HCT116 (cell line): ENCODE measurements at regions not wholly inside any gene's neighbourhood (a gene's known extent, or its start where the extent isn't known, plus 50 kb on each side); places are given as distances from the start of the nearest gene placed in this dataset.

ENCODE experiments used
- ATAC-seq: fragments of 200-7000 bp; cut with Tn5 transposase; 2 replicates; pipeline ENCODE4 v1.9.1; 2020; ENCODE audit warnings: mild to moderate bottlenecking, moderate library complexity
- BruUV-seq: library from RNA; stranded (reverse); fragments of 400-500 nt; replicated peaks from 2 replicates; lab custom pipeline; 2021; lab: Mats Ljungman, UMichigan
- CTCF ChIA-PET: fragments of 300-600 bp; sonication (Branson Sonifier 250); formaldehyde crosslinking; loops from one replicate; lab custom pipeline; 2021; ENCODE audit warnings: antibody characterized with exemption; lab: Charles Lee
- POLR2A ChIA-PET: fragments of 300-600, 350-600 bp; sonication (Branson Sonifier 250); formaldehyde crosslinking; loops from one replicate; lab custom pipeline; 2021; ENCODE audit warnings: antibody characterized with exemption; lab: Charles Lee
- RAD21 ChIA-PET, 2 experiments: fragments of 300-600 bp; sonication (Branson Sonifier 250); formaldehyde crosslinking; loops; one replicate each; lab custom pipeline; 2023; ENCODE audit warnings: low total read pairs in 2 of 2; ENCODE audit not compliant: uncharacterized antibody in 2 of 2, unreplicated experiment in 2 of 2, low non-redundant PET in 1 of 2; lab: Charles Lee
- DNase-seq: peaks from one replicate; pipeline ENCODE4 v3.0.0-alpha.2; 2010; ENCODE audit warnings: low read depth, low spot score
- H2AFZ ChIP-seq: fragments of 200-600 bp; shearing (Covaris generic), sonication (generic); 2 replicates; pipeline ENCODE4 v1.6.1; 2017; ENCODE audit warnings: low read depth, mixed run types, mixed read lengths, antibody characterized with exemption, low read length; ENCODE audit not compliant: poor library complexity, severe bottlenecking
- H3K27ac ChIP-seq: 2 replicates; pipeline ENCODE4 v1.5.1; 2012; ENCODE audit warnings: low read depth, low read length
- H3K27me3 ChIP-seq: fragments of 200-600 bp; sonication (generic); 2 replicates; pipeline ENCODE4 v1.6.1; 2016; ENCODE audit warnings: mixed run types, low read length, mixed read lengths; ENCODE audit not compliant: insufficient read depth
- H3K36me3 ChIP-seq, 2 experiments: fragments of 200-500 bp in 1 of 2; fragments of 200-600 bp in 1 of 2; sonication (Bioruptor generic) in 1 of 2; sonication (generic) in 1 of 2; 2 replicates each; pipeline versions ENCODE4 v1.5.1 to v1.6.1; 2014 to 2016; ENCODE audit warnings: low read length in 2 of 2, inconsistent platforms in 1 of 2, mixed read lengths in 1 of 2, mixed run types in 1 of 2; ENCODE audit not compliant: insufficient read depth in 2 of 2, control insufficient read depth in 1 of 2
- H3K4me1 ChIP-seq, 2 experiments: fragments of 200-600 bp in 1 of 2; sonication (generic) in 1 of 2; 2 replicates each; pipeline versions ENCODE4 v1.5.1 to v1.6.1; 2012 to 2017; ENCODE audit warnings: low read length in 2 of 2, inconsistent platforms in 1 of 2, mild to moderate bottlenecking in 1 of 2, mixed read lengths in 1 of 2, mixed run types in 1 of 2, moderate library complexity in 1 of 2; ENCODE audit not compliant: insufficient read depth in 2 of 2, control insufficient read depth in 1 of 2
- H3K4me2 ChIP-seq: fragments of 200-600 bp; sonication (generic); 2 replicates; pipeline ENCODE4 v1.6.1; 2017; ENCODE audit warnings: mixed run types, low read length, mixed read lengths
- H3K4me3 ChIP-seq, 2 experiments: fragments of 200-600 bp in 1 of 2; sonication (generic) in 1 of 2; replicated peaks in 1 of 2; 2 replicates each; pipeline ENCODE4 v1.5.1; 2011 to 2016; ENCODE audit warnings: low read length in 2 of 2, control low read depth in 1 of 2, low read depth in 1 of 2, mild to moderate bottlenecking in 1 of 2, mixed read lengths in 1 of 2, mixed run types in 1 of 2
- H3K79me2 ChIP-seq: fragments of 200-600 bp; sonication (generic); 2 replicates; pipeline ENCODE4 v1.6.1; 2017; ENCODE audit warnings: mild to moderate bottlenecking, mixed run types, low read length, moderate library complexity, mixed read lengths; ENCODE audit not compliant: insufficient read depth
- H3K9ac ChIP-seq: fragments of 200-600 bp; sonication (generic); 2 replicates; pipeline ENCODE4 v1.6.1; 2016; ENCODE audit warnings: low read length, mixed read lengths
- H3K9me2 ChIP-seq: fragments of 200-600 bp; sonication (generic), shearing (Covaris generic); 2 replicates; pipeline ENCODE4 v1.6.1; 2017; ENCODE audit warnings: mixed run types, mild to moderate bottlenecking, moderate library complexity; ENCODE audit not compliant: insufficient read depth
- H3K9me3 ChIP-seq, 2 experiments: fragments of 200-500 bp in 1 of 2; fragments of 200-600 bp in 1 of 2; sonication (Bioruptor generic) in 1 of 2; sonication (generic) in 1 of 2; 2 replicates each; pipeline ENCODE4 v1.6.1; 2014 to 2017; ENCODE audit warnings: low read length in 2 of 2, mixed read lengths in 2 of 2, inconsistent platforms in 1 of 2, low read depth in 1 of 2, mild to moderate bottlenecking in 1 of 2, mixed run types in 1 of 2, moderate library complexity in 1 of 2; ENCODE audit not compliant: control insufficient read depth in 1 of 2, insufficient read depth in 1 of 2
- H4K20me1 ChIP-seq: fragments of 200-600 bp; sonication (generic), shearing (Covaris generic); 2 replicates; pipeline ENCODE4 v1.6.1; 2017; ENCODE audit warnings: mixed run types, mild to moderate bottlenecking, moderate library complexity; ENCODE audit not compliant: insufficient read depth
- CBX3 ChIP-seq: IDR thresholded peaks from 2 replicates; pipeline ENCODE4 v1.6.1; 2012; ENCODE audit warnings: low read depth
- CTCF ChIP-seq, 3 experiments: fragments of 200-600 bp in 1 of 3; sonication (generic) in 1 of 3; IDR thresholded peaks in 2 of 3; conservative IDR thresholded peaks in 1 of 3; 2 replicates each; pipeline ENCODE4 v1.5.1; 2012 to 2017; ENCODE audit warnings: low read depth in 2 of 3, low read length in 2 of 3, antibody characterized with exemption in 1 of 3, borderline replicate concordance in 1 of 3, control low read depth in 1 of 3, mild to moderate bottlenecking in 1 of 3, mixed read lengths in 1 of 3, mixed run types in 1 of 3, moderate library complexity in 1 of 3; ENCODE audit not compliant: insufficient read depth in 1 of 3
- ELF1 ChIP-seq: IDR thresholded peaks from 2 replicates; pipeline ENCODE4 v1.6.1; 2012; ENCODE audit warnings: low read depth, borderline replicate concordance
- POLR2AphosphoS5 ChIP-seq: IDR thresholded peaks from 2 replicates; pipeline ENCODE4 v1.6.1; 2011; ENCODE audit warnings: mild to moderate bottlenecking, low read depth, low read length, moderate library complexity
- SP1 ChIP-seq: IDR thresholded peaks from 2 replicates; pipeline ENCODE4 v1.6.1; 2012; ENCODE audit warnings: low read depth
- TCF7L2 ChIP-seq: IDR thresholded peaks from 2 replicates; pipeline ENCODE4 v1.7.0; 2011; ENCODE audit warnings: borderline replicate concordance, inconsistent platforms; ENCODE audit not compliant: insufficient read depth, insufficient read length; ENCODE audit errors: extremely low read depth
- YY1 ChIP-seq: IDR thresholded peaks from 2 replicates; pipeline ENCODE4 v1.6.1; 2011; ENCODE audit warnings: low read length, low read depth, moderate library complexity, mild to moderate bottlenecking; ENCODE audit not compliant: insufficient replicate concordance; ENCODE audit errors: extremely low read depth
- ZFX ChIP-seq: fragments of 450-650 bp; IDR thresholded peaks from 2 replicates; pipeline ENCODE4 v1.6.1; 2017
- ZNF274 ChIP-seq: fragments of 200-500 bp; sonication (Bioruptor generic); IDR thresholded peaks from 2 replicates; pipeline ENCODE4 v1.6.1; 2014; ENCODE audit warnings: mild to moderate bottlenecking, low read depth, low read length, inconsistent platforms
- intact Hi-C: fragments of 100-400 bp; cut with micrococcal nuclease; formaldehyde crosslinking; loops from 2 replicates; pipeline ENCODE4 v1.10.0; 2022

DNA sequence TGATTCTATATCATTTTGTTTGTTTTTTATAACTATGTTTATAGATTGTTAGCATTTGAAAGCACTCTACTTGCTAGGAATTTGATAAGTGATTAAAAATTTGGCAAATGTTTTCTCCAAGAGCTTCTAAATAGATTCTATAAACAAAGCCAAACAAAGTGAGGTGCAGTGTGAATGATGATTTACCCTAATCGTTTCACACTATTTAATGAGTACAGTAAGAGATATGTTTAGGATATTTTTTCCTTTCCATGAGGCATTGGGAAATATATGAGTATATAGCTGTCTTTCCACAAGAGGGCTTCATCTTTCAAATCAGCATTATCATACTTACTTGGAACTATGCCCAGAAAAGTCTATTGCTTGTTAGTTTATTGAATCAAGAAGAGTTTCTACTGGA lies 277.0 kb upstream of the BRINP3 start:
- no peak overlapping the region for H3K9ac ChIP-seq
- DNase-seq (peak; percentile 24), ATAC-seq (no peak)
- BruUV-seq = no TSS peak
- H3K4me2 ChIP-seq = no peak overlapping the region
- no peaks in the 10 kb centered on the region for H3K79me2 ChIP-seq
- no peaks in the 10 kb centered on the region for H3K9me2 ChIP-seq
- no peaks in the 10 kb centered on the region for H3K36me3 ChIP-seq
- ChIA-PET RAD21 (no interaction called here), POLR2A (no interaction called here), CTCF (interaction anchor here (0.7 kb wide), 1 partner anchor 128 kb away, joined by 4 read pairs; no protein-coding TSS in a partner anchor)
- no peaks in the 10 kb centered on the region for H3K4me1 ChIP-seq
- intact Hi-C loops = no loop called here
- H3K9me3 ChIP-seq = no peaks in the 10 kb centered on the region
- H3K27me3 ChIP-seq = no peaks in the 10 kb centered on the region
- TF ChIP-seq CTCF (IDR thresholded peaks at IDR 0.05 in 2 of 3, conservative IDR thresholded peaks at IDR 0.05 in 1 of 3; ENCODE audit: borderline replicate concordance in 1 of 3, insufficient read depth in 1 of 3, low read depth in 2 of 3, low read length in 2 of 3) = peak in 2 of 3 experiments; percentile 11 to 42; a peak in 3 of 6 replicates
- TF ChIP-seq SP1 = no peak
- H3K27ac ChIP-seq = no peak overlapping the region
- no peak overlapping the region for H3K4me3 ChIP-seq
- H2AFZ ChIP-seq = peak overlapping the region; percentile 62
- H4K20me1 ChIP-seq = no peaks in the 10 kb centered on the region

DNA sequence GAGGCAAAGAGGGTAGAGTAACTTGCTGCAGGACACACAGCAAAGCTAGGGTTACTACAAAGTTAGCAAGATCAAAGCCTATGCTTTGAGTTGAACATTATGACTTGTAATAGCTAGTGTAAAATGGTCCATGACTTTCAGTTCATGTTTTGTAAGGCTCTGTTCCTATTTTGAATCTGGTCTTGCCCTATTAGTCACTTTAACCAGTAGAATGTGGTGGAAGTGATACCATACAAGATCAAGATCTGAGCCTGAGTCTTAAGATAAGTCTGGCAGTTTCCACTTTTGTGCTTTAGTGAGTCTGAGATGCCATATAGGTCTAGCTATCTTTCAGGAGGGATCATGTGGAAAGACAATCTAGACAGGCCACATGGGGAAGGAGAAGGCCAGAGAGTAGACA lies 282.1 kb upstream of the BRINP3 start:
- intact Hi-C loops = no loop called here
- no peak overlapping the region for H3K4me3 ChIP-seq
- POLR2A ChIA-PET = no interaction called here
- no peaks in the 10 kb centered on the region for H3K9me2 ChIP-seq
- H3K9ac ChIP-seq = no peak overlapping the region
- no peaks in the 10 kb centered on the region for H3K36me3 ChIP-seq
- no peaks in the 10 kb centered on the region for H3K9me3 ChIP-seq
- RAD21 ChIA-PET = no interaction called here
- H4K20me1 ChIP-seq = no peaks in the 10 kb centered on the region
- CTCF ChIA-PET = no interaction called here
- no peak overlapping the region for H3K4me2 ChIP-seq
- H3K79me2 ChIP-seq = no peaks in the 10 kb centered on the region
- H3K27ac ChIP-seq = no peak overlapping the region
- H3K4me1 ChIP-seq = no peaks in the 10 kb centered on the region
- no peak for ATAC-seq
- H3K27me3 ChIP-seq = no peaks in the 10 kb centered on the region
- TF ChIP-seq POLR2AphosphoS5 (no peak), ZFX (no peak), YY1 (no peak), ELF1 (no peak), ZNF274 (no peak), TCF7L2 (no peak), CBX3 (no peak)
- TF ChIP-seq, all 23 proteins: peak for 0
- no TSS peak for BruUV-seq
- peak overlapping the region; percentile 71 for H2AFZ ChIP-seq
- DNase-seq = no peak
